Fibroblast of villous mesenchyme (primary cell): ENCODE measurements at regions not wholly inside any gene's neighbourhood (a gene's known extent, or its start where the extent isn't known, plus 50 kb on each side); places are given as distances from the start of the nearest gene placed in this dataset.

Experiments
- DNase-seq: peaks from one replicate; pipeline ENCODE4 v3.0.0-alpha.2; 2010; ENCODE audit warnings: low read depth
- H3K4me3 ChIP-seq: 2 replicates; pipeline ENCODE4 v1.5.1; 2011; ENCODE audit warnings: low read depth, mild to moderate bottlenecking, low read length
- CTCF ChIP-seq: IDR thresholded peaks from 2 replicates; pipeline ENCODE4 v1.5.1; 2012; ENCODE audit warnings: low read depth, mild to moderate bottlenecking, low read length; ENCODE audit not compliant: insufficient read depth

GRCh38 chr2:104707056-104707455 lies 146.9 kb upstream of the POU3F3 start:
- H3K4me3 ChIP-seq: no peak overlapping the region
- no peak for DNase-seq
- TF ChIP-seq CTCF: no peak

DNA sequence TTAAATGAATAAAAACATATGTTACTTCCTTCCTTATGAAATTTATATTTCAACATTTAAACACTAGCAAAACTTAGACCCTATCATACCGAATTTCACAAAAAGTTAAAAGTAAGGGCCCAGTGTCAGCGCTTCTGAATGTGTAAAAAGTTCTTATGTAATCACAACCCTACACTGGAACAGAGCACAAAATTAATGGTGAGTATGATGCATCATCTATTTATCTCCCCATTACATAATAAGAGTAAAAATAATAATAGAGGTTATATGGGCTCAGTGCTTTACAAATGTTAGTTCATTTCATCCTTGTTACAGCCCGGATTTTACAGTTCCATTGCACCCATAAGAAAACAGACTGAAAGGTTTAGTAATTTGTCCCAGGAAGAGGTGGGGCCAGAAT lies 144.9 kb upstream of the POU3F3 start:
- DNase-seq: no peak
- H3K4me3 ChIP-seq: no peak overlapping the region
- TF ChIP-seq CTCF: no peak

DNA sequence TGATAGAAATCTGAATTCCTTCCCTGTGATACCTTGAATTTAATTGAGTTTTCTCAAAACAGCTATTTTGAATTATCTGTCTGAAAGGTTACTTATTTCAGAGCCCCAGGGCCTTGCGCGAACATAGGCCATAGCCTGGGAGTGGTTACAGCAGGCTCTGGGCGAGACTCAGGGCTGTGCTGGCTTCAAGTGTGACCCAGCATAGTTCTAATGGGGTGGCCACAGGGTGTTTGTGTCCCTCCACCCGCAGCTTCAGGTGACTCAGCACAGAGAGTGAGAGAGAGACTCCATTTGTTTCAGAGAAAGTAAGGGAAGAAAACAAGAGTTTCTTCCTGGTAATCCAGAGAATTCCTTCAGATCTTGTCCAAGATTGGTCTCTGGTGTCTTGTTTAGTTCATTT lies 137.9 kb upstream of the POU3F3 start:
- TF ChIP-seq CTCF: no peak
- DNase-seq: no peak
- no peak overlapping the region for H3K4me3 ChIP-seq

DNA sequence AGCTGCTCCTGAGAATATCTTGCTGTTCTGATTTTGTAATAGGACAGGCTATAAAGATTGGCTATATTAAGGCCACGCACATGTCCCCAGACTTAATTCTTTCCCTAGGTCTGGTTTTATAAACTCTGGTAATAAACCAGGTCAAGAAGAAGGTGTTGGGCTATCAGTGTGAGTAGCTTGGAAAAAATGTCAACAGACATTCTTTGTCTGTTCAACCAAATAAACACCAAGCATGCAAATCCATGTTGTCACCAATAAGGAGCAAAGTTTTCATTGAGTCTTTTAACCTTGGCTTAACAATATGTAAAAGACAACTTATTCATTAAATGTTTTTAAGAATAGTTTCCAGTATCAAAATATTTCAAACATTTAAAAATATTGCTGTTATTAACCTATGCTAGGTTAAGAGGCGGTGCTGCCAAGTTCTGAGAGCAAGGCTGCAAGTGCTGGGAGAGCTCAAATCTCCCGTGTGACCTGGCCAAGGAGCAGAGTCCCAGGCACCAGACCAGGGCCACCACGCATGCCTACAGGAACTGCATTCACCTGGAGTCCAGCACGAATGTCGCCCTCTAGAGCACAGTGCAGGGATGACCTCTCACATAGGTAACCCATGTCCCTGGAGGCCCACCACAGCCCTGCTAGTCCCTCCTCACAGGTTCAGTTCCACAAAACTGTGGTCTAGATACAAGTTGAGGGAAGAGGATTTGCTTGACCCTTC lies 120.5 kb upstream of the POU3F3 start:
- TF ChIP-seq CTCF: no peak
- no peak for DNase-seq

GRCh38 chr2:104734937-104735586 lies 118.9 kb upstream of the POU3F3 start:
- H3K4me3 ChIP-seq: no peak overlapping the region
- DNase-seq: no peak
- TF ChIP-seq CTCF: no peak

More for the DNA sequence above, 120.5 kb upstream of the POU3F3 start:
- H3K4me3 ChIP-seq: no peak overlapping the region

GRCh38 chr2:104736026-104736425 lies 117.9 kb upstream of the POU3F3 start:
- H3K4me3 ChIP-seq: no peak overlapping the region
- no peak for DNase-seq
- TF ChIP-seq CTCF: no peak
